ENCODE measurements at regions not wholly inside any gene's neighbourhood (a gene's known extent, or its start where the extent isn't known, plus 50 kb on each side); places are given as distances from the start of the nearest gene placed in this dataset.
"Not testable (repeated sequence)": the region's sequence is repeated elsewhere in the genome, so short reads cannot be mapped to it uniquely, and the experiment has no call there.

- no peaks in the 10 kb centered on the region for H3K9me3 Mint-ChIP-seq
- no peaks in the 10 kb centered on the region for H3K36me3 Mint-ChIP-seq (ENCODE audit: low read depth)
- H3K27me3 Mint-ChIP-seq (ENCODE audit: low read depth) = peaks cover 3% of the 10 kb centered on the region
- no peak for TF ChIP-seq CTCF (IDR thresholded peaks at IDR 0.05; ENCODE audit: unreplicated experiment in 3 of 3)
- no peak overlapping the region for H3K4me3 Mint-ChIP-seq
- H3K27ac Mint-ChIP-seq = no peak overlapping the region
- no peaks in the 10 kb centered on the region for H3K4me1 Mint-ChIP-seq
Measured at GRCh38 chr16:59959311-59959710, 1225.2 kb upstream of the GOT2 start.

GRCh38 chr16:59950431-59950830 lies 1216.3 kb upstream of the GOT2 start:
- TF ChIP-seq CTCF (IDR thresholded peaks at IDR 0.05; ENCODE audit: unreplicated experiment in 3 of 3) = no peak
- H3K9me3 Mint-ChIP-seq = no peaks in the 10 kb centered on the region
- H3K27ac Mint-ChIP-seq = no peak overlapping the region
- H3K4me3 Mint-ChIP-seq = no peak overlapping the region
- H3K4me1 Mint-ChIP-seq = no peaks in the 10 kb centered on the region
- H3K36me3 Mint-ChIP-seq (ENCODE audit: low read depth) = no peaks in the 10 kb centered on the region
- no peaks in the 10 kb centered on the region for H3K27me3 Mint-ChIP-seq (ENCODE audit: low read depth)

- not testable (repeated sequence) for H3K27me3 Mint-ChIP-seq (ENCODE audit: low read depth); H3K9me3 Mint-ChIP-seq; H3K27ac Mint-ChIP-seq; H3K4me1 Mint-ChIP-seq; H3K4me3 Mint-ChIP-seq; H3K36me3 Mint-ChIP-seq (ENCODE audit: low read depth)
Measured at GRCh38 chr16:59944041-59944440, 1209.9 kb upstream of the GOT2 start.

- Mint-ChIP-seq H3K4me3 (no peak overlapping the region), H3K36me3 (ENCODE audit: low read depth) (no peaks in the 10 kb centered on the region), H3K27me3 (ENCODE audit: low read depth) (no peaks in the 10 kb centered on the region), H3K4me1 (no peaks in the 10 kb centered on the region), H3K9me3 (peaks cover 4% of the 10 kb centered on the region), H3K27ac (no peak overlapping the region)
- TF ChIP-seq CTCF (IDR thresholded peaks at IDR 0.05; ENCODE audit: unreplicated experiment in 3 of 3) = no peak
Measured at GRCh38 chr16:59941594-59941993, 1207.5 kb upstream of the GOT2 start.

- H3K4me3 Mint-ChIP-seq = no peak overlapping the region
- no peak overlapping the region for H3K27ac Mint-ChIP-seq
- no peaks in the 10 kb centered on the region for H3K9me3 Mint-ChIP-seq
- no peaks in the 10 kb centered on the region for H3K4me1 Mint-ChIP-seq
- TF ChIP-seq CTCF (IDR thresholded peaks at IDR 0.05; ENCODE audit: unreplicated experiment in 3 of 3) = no peak
- H3K36me3 Mint-ChIP-seq (ENCODE audit: low read depth) = no peaks in the 10 kb centered on the region
- no peaks in the 10 kb centered on the region for H3K27me3 Mint-ChIP-seq (ENCODE audit: low read depth)
Measured at GRCh38 chr16:59920054-59920453, 1185.9 kb upstream of the GOT2 start.

- no peaks in the 10 kb centered on the region for H3K27me3 Mint-ChIP-seq (ENCODE audit: low read depth)
- no peaks in the 10 kb centered on the region for H3K9me3 Mint-ChIP-seq
- H3K36me3 Mint-ChIP-seq (ENCODE audit: low read depth) = no peaks in the 10 kb centered on the region
- no peak for TF ChIP-seq CTCF (IDR thresholded peaks at IDR 0.05; ENCODE audit: unreplicated experiment in 3 of 3)
- H3K27ac Mint-ChIP-seq = no peak overlapping the region
- peaks cover 22% of the 10 kb centered on the region for H3K4me1 Mint-ChIP-seq
- no peak overlapping the region for H3K4me3 Mint-ChIP-seq
Measured at GRCh38 chr16:59913666-59914065, 1179.5 kb upstream of the GOT2 start.

Measured in nephron (organoid).